ENCODE measurements at regions not wholly inside any gene's neighbourhood (a gene's known extent, or its start where the extent isn't known, plus 50 kb on each side); places are given as distances from the start of the nearest gene placed in this dataset.

DNA sequence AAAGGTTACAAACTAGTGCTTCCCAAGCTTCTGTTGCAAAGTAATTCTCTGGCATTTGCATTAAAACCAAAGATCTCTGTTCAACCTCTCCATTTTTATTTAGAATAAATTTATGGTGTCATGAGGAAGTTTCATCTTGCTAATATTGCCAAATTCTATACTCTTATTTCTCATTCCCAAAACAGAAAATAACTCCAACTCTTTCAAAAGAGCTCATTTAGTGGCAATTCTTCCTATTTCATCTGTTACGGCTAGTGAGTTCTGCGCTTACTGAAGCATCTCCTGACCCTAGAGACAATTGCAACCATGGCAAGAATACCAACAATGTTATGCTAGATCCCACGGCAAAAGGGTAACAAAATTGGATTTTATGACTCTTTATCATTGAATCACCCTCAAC is 97.0 kb downstream of the HINT1 start:
- TF ChIP-seq, protein P1, sequence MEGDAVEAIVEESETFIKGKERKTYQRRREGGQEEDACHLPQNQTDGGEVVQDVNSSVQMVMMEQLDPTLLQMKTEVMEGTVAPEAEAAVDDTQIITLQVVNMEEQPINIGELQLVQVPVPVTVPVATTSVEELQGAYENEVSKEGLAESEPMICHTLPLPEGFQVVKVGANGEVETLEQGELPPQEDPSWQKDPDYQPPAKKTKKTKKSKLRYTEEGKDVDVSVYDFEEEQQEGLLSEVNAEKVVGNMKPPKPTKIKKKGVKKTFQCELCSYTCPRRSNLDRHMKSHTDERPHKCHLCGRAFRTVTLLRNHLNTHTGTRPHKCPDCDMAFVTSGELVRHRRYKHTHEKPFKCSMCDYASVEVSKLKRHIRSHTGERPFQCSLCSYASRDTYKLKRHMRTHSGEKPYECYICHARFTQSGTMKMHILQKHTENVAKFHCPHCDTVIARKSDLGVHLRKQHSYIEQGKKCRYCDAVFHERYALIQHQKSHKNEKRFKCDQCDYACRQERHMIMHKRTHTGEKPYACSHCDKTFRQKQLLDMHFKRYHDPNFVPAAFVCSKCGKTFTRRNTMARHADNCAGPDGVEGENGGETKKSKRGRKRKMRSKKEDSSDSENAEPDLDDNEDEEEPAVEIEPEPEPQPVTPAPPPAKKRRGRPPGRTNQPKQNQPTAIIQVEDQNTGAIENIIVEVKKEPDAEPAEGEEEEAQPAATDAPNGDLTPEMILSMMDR (IDR thresholded peaks at IDR 0.05; ENCODE audit: poor library complexity), result no peak
- no peak for TF ChIP-seq EZH2phosphoT487 (IDR thresholded peaks at IDR 0.05; ENCODE audit: low read depth, severe bottlenecking, unreplicated experiment)

Data from hepatocyte (in vitro differentiated cells).